Stimulated activated CD4-positive, alpha-beta T cell treated with anti-CD3 and anti-CD28 coated beads, Interleukin-15, amount 100 ng/mL, for 24 hours (primary cell): ENCODE measurements at regions not wholly inside any gene's neighbourhood (a gene's known extent, or its start where the extent isn't known, plus 50 kb on each side); places are given as distances from the start of the nearest gene placed in this dataset.

Experiments used
- DNase-seq: peaks from one replicate; pipeline ENCODE4 v3.0.0-alpha.2; 2020

DNA sequence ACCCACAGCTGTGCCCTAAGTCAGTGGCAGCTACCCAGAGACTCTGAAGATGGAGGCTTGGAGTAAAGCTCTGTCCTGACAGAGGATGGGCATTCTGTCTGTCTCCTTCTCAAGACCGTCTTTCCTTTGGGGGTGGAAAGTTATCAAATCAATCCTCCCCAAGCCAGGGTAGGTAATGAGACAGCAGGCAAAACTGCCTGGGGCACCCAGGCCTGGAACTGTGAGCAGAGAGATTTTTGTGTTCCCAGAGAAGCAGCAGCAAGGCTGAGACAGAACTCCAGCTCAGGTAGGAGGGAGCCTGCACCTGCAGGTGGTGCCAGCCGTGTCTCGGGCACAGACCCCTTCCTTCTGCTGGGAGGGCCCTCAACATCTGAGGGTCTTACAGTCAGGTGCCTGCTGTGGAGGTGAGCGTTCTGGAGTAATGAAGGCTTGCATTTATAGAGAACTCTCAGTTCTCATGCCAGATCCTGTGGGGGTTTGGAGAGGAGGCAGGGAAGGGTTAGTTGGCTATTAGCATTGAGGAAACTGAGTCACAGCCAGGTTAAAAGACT, 95.6 kb downstream of the RIPK4 start:
- no peak for DNase-seq

DNA sequence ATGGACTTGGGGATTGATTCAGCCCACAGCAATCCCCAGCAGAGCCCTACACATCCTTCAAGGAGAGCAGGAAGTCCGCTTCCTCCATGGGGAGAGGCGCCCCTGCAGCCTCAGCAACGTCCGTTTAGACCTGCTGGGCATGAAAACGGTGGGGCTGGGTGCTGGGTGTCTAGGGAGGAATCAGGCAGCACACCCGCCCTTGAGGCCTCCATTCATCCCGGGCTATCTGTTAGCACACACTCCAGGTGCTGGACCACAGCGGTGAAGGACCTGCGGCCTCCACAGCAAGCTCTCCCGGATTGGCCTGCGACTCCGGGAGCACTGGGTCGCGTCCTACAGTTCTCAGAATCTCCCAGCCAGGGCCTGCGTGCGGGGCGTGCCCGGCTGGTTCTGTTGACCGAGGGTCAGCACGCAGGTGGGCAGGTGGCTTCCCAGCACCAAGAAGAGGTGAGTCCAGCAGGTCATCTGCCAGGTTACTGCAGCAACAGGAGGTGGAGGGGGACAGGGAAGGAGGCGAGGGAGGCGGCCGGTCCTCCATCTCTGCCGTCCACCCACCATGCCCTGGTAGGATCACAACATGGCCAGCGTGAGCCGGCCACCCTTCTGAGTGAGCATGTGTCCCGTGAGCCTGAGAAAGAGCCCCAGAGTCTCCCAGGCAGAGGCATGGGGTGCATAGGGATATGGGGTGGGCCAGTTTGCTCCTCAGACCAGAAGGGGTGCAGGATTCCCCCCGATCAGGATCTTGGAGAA, 96.6 kb downstream of the RIPK4 start:
- DNase-seq: no peak

DNA sequence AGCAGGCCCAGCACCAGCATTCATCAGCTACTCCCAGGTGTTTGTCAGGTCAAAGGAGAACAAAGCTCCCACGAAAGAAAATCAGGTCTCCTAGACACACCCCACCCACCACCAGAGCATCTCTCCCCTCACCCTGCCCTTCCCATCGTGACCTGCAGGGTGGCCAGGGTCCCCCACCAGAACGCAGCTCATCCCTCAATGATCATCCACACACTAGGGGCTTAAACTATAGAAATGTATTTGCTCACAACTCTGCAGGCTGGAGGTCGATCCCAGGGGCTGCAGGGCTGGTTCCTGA, 97.4 kb downstream of the RIPK4 start:
- DNase-seq: no peak

DNA sequence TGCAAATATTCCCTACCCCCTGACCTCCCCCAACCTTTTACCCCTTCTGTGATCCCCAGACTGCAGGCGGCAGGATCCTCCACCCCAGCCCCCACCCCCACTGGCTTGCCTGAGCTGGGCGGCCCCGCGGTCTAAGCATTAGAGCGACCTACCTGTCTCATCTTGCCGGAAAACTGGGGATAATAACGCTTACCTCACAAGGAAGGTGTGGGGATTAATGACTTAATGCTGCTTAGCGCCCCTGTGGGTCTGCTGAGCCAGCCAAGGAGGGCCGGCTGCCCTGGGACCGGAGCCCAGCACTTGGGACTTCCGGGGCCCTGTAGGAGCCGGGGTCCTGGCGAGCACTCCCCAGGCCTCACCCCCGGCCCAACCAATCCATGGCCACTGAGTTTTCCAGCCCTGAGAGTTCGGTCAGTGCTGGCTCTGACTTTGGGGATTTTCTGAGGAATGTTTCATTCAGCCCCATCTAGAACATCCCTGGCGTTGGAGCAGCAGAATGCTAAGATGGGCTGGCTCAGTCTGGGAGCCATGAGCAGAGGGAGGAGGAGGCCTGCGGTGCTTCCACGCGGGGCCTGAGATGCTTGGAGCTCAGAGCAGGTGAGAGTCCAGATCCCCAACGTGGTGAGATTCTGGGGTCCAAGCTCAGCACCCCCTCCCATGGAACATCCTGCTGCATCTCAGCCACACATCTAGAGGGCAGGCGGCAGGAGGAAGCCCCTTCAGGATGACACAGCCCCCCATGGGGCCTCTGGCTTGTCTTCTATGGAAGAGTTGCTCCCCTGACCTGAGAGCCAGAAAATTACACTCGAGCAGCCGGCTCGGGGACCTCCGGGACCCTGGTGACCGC, 97.9 kb downstream of the RIPK4 start:
- DNase-seq: no peak

DNA sequence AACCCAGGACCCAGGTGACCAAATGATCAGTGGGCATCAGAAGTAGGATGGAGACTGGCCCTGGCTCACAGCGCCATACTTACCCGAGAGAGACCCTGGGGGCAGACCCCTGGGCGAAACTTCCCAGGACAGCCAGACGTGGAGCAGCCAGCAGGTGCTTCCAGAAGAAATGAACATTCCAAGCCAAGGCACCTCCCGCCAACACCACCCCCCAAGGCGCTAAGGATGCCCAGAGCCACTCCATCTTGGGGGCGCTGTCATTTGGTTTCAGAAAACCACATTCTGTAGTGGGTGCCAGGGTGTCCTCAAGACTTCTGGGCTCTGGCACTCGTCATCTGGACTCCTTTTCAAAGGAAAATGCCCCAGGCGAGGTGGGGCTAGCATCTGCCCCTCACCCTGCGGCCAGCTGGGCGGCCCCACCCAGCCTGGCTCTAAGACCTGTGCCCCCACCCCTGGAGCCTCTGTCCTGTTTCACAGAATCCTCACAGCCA, 98.8 kb downstream of the RIPK4 start:
- DNase-seq: no peak

DNA sequence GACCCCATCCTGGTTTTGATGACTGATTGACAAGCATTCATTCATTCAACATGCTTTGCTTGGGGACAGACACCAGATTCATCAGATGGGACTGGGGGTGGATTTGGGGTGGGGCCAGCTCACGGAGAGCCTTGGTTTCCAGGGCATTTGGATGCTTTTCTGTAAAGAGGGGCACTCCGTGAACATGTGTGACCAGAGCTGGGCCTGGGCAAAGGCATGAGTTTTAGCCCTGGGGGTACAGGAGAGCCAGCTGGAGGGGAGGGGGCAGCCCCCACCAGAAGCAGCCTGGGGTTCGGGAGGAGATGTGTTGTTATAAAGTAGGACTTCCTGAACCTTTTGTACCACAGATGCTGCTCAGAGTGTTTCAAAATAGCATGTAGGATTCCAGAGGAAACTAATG, 99.7 kb downstream of the RIPK4 start:
- DNase-seq: no peak

DNA sequence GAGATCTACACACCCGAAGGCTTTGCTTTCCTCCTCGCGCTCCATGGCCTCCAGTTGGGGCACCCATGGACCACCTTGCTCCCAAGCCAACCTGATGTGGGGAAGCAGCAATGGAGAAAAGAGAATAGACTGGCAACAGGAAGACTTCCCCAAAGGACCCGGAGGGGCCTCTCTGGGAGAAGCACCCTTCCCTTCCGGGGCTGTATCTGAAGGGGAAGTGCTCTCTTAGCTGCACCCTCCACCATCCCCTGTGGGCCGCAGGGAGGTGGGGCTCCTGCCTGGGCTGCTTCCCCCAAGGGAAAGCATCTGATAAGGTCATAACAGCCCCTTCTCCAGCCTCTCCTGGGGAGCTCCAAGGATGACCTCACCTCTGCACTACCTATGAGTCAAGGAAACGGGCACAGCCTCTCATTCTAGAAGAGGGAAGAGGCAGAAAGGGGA, 100.2 kb downstream of the RIPK4 start:
- DNase-seq: no peak

DNA sequence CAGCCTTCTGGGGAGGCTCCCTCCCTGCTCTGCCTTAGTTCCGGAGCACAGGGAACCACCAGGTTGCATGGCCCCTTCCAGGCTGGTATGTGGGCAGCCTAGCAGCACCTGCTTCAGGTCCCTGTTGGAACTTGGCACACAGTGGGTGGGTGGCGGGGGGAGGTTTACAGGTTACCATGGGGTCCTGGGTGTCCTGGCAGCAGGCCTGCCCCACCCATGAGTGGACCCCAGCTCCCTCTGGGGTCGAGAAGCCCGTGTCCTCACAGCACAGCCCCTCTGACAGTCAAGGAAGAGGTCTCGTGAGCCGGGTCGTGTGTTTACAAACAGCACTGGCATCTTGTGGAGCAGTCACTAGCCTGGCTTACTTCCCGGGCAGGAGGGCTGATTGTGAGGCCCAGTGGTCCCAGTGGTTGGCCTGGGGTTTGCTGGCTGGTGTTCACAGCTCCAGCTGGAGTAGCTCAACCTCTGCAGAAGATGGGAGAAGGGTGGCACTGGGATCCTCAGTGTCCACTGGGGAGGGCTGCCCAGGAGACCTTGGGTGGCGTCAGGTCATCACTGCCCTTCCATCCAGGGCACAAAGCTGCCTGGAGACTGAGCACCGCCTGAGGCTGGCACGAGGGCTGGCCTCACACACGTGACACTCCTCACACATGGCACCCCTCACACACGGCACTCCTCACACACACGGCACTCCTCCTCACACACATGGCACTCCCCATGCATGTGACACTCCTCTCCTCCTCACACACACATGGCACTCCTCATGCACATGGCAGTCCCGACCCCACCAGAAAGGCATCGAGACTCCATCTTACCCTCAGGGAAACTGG, 100.9 kb downstream of the RIPK4 start:
- DNase-seq: no peak

DNA sequence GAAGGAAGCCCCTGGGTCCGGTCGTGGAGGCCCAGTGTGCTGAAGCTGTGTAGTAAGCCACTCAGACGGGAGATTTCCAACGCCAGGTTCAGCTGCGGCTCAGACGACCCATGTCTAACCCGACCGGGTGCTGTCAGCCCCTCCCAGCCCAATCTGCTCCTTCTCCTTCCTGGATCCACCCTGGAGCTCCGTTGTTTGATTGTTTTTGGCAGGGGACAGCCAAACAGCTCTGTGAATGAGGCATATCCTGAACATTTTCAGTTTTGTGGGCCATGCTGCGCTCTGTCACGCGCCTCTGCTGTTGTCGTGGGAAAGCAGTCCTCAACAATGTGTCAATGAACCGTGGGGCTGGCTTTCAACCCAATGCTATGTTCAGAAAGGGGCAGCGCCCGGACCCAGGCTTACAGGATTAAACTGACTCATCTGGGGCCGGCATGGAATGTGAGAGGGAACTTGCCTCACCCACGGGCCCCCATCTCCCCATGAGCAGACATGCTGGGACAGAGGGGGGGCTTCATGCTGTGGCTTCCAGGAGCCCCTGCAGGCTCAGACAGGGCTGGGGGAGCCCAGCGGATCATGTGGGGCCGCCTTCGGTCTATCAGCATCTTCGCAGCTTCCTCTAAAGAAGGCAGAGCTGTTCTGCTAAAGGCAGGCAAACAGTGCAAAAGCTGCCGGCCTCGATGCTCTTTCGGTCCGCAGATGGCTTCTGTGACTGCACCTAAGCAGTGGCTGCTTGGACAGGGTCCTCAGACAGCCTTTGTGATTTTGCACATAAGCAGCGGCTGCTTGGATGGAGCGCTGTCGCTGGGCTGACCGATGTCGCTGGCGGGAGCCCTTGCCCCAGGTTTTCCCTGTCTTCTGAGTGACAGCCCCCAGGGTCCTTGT, 101.7 kb downstream of the RIPK4 start:
- DNase-seq: no peak

DNA sequence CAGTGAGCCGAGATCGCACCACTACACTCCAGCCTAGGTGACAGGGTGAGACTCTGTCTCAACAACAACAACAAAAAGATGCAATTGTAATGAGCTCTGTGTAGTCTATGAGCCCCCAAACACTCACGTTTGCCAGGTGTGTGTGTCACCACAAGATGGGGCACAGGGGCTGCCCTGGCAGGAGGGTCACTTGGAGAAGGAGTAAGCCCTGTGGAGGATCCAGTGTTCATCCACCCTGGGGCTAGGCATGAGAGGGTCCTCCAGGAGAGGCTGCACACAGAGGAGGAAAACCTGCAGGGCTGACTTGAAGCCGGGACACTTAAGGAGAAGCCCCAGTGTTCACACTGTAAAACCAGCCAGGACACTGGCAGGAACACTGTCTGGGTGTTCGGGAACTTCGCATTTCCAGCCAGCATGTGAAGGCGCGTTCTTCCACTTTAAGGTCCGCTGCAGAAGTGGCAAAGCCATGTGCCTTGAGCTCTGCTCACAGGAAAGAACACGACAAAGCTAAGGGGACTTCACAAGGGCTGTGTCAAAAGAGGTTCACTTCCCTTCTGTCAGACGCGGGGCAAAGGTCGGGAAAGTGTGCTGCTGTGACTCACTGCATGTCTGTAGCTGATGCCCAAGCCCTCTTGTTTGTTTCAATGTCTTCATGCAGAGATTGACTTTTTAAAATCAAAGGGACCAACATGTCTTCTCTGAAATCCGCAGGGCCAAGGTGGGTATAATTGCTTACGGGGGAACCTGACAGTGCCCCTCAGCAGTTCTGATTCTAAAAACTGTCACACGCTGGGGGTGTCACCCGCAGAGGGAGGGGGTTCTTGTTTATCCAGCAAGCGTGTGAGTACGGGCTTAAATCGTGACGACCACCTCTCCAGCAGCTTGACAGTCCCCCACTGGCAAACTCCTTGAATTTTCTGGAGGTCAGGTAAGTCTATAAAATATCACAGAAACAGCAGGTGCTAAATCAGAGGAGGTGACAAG, 102.8 kb downstream of the RIPK4 start:
- DNase-seq: no peak

DNA sequence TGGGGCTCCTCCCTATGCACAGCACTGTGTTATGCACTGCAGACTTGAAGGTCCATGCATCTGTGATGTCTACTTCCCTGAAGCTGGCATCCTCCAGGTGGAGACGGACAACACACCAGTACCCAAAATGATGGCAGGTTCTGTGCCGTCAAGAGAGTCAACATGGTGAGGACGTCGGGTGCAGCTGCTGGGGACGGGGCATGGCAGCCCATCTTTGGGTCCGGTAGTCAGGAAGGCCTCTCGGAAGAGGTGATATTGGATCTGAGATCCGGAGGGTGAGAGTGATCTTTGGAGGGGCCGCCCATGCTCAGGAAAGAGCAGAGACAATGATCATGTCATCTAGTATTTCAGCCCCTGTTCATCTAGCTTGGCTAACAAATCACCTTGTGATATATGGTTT, 104.1 kb downstream of the RIPK4 start:
- DNase-seq: no peak

DNA sequence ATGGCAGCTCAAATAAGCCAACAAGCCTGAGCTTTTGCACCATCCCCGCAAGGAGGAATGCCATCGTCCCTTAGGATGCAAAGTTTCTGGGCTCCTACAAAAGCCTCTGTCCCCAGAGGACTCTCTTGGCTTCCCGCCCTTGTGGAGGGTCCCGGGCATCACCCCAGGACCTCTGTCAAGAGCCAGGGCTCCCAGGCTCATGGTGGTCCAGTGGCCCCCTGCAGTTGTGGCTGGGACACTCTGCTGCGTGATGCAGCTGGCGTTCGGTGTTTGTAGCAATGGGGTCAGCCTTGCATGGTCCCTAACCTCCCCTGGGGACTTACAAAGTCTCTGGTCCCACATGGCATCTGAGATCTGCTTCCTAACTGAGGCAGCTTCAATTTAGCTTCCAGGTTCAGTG, 104.7 kb downstream of the RIPK4 start:
- DNase-seq: no peak

DNA sequence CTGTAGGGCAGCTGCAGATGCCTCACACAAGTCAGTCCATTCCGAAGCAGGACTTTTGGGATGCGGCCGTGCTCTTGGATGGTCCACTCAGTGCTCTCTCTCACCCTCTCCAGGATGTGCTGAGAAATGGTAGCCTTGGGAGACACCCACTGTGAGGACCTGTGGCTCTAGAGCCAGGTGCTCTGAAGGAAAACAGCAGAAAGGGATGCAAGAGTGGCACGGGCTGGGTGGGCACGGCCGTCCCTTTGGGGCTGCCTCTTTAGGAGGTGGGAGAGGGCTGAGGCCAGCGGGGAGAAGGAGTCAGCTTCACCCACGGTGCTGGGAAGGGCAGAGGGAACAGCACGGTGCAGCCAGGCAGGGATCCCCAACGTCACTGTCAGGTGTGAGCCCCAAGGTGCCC, 106.1 kb downstream of the RIPK4 start:
- DNase-seq: no peak

DNA sequence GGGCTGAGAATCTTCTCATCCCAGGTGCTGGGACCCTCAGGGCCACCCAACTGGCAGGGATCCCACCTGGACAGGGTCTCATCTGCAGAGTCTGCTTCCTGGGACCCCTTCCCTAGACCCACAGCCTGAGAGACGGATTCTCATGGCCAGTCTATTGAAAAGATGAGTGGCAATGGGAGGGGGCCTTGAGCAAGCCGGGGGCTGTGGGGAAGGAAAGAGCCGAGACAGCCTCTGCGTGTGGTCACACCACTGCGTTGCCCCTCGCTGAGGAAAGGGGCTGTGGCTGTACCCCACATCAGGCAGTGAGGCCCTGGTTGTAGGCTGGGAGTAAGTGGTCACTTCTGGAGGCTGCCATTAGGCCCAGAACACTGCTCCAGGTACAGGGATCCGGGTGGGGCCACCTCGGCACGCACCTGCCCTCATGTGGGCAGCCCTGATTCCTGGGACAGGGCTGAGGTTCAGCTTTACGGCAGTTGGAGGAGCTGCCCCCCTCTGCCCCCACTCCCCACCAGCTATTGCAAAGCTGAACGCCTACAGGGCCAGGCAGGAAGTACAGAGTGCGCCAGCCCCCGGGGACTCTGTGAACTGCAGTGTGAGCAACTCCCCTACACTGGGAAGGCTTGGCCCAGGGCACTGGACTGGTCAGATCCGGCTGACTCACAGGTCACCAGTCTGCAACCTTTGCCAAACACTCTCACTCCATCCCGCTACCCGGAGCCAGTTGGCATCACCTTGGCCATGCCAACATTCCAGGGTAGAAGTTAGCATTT, 106.9 kb downstream of the RIPK4 start:
- DNase-seq: no peak

DNA sequence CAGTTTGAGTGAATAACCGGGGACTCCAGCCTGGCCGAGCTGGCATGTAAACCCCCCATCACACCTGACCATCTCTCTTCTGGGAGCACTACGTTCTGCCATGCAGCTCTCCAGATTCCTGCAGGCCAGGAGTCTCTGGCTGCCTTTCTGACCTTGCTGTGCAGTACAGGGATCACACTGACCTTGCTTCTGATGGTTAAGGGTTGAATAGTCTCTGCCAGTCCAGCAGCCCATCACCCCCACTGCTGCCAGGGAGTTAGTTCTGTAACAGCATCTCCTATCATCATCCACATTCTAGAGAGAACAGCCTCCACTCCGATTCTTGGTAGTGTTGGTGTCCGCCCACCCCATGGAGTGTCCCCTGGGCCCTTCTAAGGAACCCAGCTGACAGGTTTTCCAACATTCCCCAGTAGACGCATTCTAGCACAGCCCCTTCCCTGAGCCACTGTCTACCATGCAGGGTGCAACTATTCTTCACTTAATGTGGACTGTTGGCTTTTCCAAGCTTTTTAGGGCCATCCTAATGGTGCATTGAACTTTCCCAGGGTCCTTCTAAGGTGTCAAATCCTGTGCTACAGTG, 109.8 kb downstream of the RIPK4 start:
- DNase-seq: no peak

DNA sequence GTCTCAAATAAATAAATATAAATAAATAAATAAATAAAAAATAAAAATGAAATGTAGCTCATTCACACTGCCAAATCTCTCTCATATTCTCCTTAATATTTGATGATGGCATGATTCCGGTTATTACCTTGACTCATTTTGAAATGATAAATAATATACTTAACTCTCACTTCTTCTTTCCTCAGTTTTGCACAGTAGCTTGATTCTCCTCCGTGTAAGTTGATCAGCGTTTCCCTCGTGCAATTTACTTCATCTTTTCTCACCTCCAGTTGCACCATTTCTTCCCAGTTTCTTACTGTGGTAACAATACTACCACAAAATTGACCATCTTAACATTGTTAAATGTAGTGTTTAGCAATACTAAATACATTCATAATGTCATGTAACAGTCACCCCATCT, 111.6 kb downstream of the RIPK4 start:
- no peak for DNase-seq

DNA sequence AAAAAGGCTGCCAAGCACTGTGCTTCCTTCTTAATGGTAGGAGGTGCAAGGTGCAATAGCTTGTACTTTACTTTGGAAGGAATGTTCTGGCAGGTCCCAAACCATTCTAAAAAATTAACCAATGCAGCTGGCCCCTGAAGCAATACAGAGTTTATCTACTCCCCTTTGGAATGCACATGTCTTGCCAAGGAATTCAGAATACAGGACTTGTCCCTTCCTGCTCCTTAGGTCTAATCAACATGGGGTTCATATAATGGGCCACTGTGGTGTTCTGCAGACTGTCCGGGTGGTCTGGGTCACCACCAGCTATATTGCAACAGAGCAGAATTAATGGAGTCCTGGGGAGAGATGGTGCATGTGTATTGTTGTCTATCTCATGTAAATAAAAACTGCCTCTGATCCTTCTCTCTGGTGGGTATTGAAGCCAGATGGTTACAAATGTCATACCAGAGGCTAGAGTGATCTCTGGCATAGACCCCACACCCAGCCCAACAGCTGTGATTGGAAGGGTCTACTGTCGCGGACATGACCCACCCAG, 112.8 kb downstream of the RIPK4 start:
- no peak for DNase-seq

DNA sequence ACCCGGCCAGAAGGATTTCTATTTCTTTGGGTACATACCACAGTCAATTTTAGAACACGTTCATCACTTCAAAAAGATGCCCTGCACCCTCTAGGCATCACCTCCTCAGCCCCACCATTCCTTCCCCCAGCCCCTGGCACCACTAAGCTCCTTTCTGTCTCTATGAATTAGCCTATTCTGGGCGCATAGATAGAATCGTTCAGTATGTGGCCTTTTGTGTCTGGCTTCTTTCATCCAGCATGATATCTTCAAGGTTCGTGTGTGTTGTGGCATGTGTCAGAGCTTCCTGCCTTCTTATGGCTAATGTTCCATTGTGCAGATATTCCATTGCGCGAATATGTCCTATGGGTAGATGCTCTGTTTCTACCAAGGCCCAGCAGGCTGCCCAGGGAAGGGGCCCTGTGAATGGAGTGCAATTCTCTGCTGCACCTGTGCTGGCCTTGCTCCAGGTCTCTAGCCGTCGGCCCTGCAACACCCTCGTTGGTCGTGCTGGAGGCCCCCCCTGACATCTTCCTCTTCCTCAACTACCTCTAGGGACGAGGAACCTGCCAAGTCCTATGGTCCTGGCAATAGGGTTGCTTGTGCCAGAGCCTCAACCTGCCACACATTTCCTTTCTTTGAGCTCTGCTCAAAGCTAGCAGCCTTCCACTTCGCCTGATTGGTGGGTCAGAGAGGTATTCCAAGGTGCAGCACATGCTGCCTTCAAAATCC, 113.5 kb downstream of the RIPK4 start:
- no peak for DNase-seq

DNA sequence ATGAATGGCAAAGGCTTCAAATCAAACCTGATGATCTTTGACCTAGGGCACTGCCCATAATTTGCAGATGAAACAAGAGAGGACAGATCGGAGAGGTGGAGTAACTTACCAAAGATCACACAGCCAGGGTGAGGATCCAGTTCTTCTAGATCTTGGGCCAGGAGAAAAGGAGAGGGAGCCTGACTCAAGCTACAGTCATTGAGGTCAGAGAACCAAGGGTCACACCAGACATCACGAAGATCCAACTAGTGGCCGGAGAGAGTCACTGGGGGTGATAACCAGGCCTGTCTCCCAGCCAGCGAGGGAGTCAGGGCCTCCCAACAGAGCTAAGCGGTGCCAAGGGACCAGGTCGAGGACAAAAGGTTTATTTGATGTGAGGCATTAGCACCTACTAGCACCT, 115.0 kb downstream of the RIPK4 start:
- DNase-seq: no peak
